Right lobe of liver (tissue), 4 donors: ENCODE measurements at regions not wholly inside any gene's neighbourhood (a gene's known extent, or its start where the extent isn't known, plus 50 kb on each side); places are given as distances from the start of the nearest gene placed in this dataset.

Experiments used
- CTCF ChIP-seq, 4 donors: fragments of 200-600 bp in 3 of 4; fragments of 450-650 bp in 1 of 4; IDR thresholded peaks; one replicate each; pipeline versions ENCODE4 v1.5.1 to v1.8.0; 2016 to 2022; ENCODE audit warnings: antibody characterized with exemption in 4 of 4, mild to moderate bottlenecking in 2 of 4
- POLR2A ChIP-seq: fragments of 450-650 bp; IDR thresholded peaks from one replicate; pipeline ENCODE4 v1.6.1; 2017; ENCODE audit warnings: antibody characterized with exemption, mild to moderate bottlenecking
- donor health status: DM: no; HTN: no; CAD: no.
- donor health status: DM: no; HTN: no; CAD: no.
- donor health status: DM: no; HTN: yes; CAD: no.

GRCh38 chr1:29620631-29621030 lies 384.3 kb downstream of the PTPRU start:
- TF ChIP-seq CTCF (IDR thresholded peaks at IDR 0.05) (no peak), POLR2A (no peak)
